HCT116 (cell line): ENCODE measurements at regions not wholly inside any gene's neighbourhood (a gene's known extent, or its start where the extent isn't known, plus 50 kb on each side); places are given as distances from the start of the nearest gene placed in this dataset.

Experiments
- ATAC-seq: fragments of 200-7000 bp; cut with Tn5 transposase; 2 replicates; pipeline ENCODE4 v1.9.1; 2020; ENCODE audit warnings: mild to moderate bottlenecking, moderate library complexity
- BruUV-seq: library from RNA; stranded (reverse); fragments of 400-500 nt; replicated peaks from 2 replicates; lab custom pipeline; 2021; lab: Mats Ljungman, UMichigan
- CTCF ChIA-PET: fragments of 300-600 bp; sonication (Branson Sonifier 250); formaldehyde crosslinking; loops from one replicate; lab custom pipeline; 2021; ENCODE audit warnings: antibody characterized with exemption; lab: Charles Lee
- POLR2A ChIA-PET: fragments of 300-600, 350-600 bp; sonication (Branson Sonifier 250); formaldehyde crosslinking; loops from one replicate; lab custom pipeline; 2021; ENCODE audit warnings: antibody characterized with exemption; lab: Charles Lee
- RAD21 ChIA-PET, 2 experiments: fragments of 300-600 bp; sonication (Branson Sonifier 250); formaldehyde crosslinking; loops; one replicate each; lab custom pipeline; 2023; ENCODE audit warnings: low total read pairs in 2 of 2; ENCODE audit not compliant: uncharacterized antibody in 2 of 2, unreplicated experiment in 2 of 2, low non-redundant PET in 1 of 2; lab: Charles Lee
- DNase-seq: peaks from one replicate; pipeline ENCODE4 v3.0.0-alpha.2; 2010; ENCODE audit warnings: low read depth, low spot score
- H2AFZ ChIP-seq: fragments of 200-600 bp; shearing (Covaris generic), sonication (generic); 2 replicates; pipeline ENCODE4 v1.6.1; 2017; ENCODE audit warnings: low read depth, mixed run types, mixed read lengths, antibody characterized with exemption, low read length; ENCODE audit not compliant: poor library complexity, severe bottlenecking
- H3K27ac ChIP-seq: 2 replicates; pipeline ENCODE4 v1.5.1; 2012; ENCODE audit warnings: low read depth, low read length
- H3K27me3 ChIP-seq: fragments of 200-600 bp; sonication (generic); 2 replicates; pipeline ENCODE4 v1.6.1; 2016; ENCODE audit warnings: mixed run types, low read length, mixed read lengths; ENCODE audit not compliant: insufficient read depth
- H3K36me3 ChIP-seq, 2 experiments: fragments of 200-500 bp in 1 of 2; fragments of 200-600 bp in 1 of 2; sonication (Bioruptor generic) in 1 of 2; sonication (generic) in 1 of 2; 2 replicates each; pipeline versions ENCODE4 v1.5.1 to v1.6.1; 2014 to 2016; ENCODE audit warnings: low read length in 2 of 2, inconsistent platforms in 1 of 2, mixed read lengths in 1 of 2, mixed run types in 1 of 2; ENCODE audit not compliant: insufficient read depth in 2 of 2, control insufficient read depth in 1 of 2
- H3K4me1 ChIP-seq, 2 experiments: fragments of 200-600 bp in 1 of 2; sonication (generic) in 1 of 2; 2 replicates each; pipeline versions ENCODE4 v1.5.1 to v1.6.1; 2012 to 2017; ENCODE audit warnings: low read length in 2 of 2, inconsistent platforms in 1 of 2, mild to moderate bottlenecking in 1 of 2, mixed read lengths in 1 of 2, mixed run types in 1 of 2, moderate library complexity in 1 of 2; ENCODE audit not compliant: insufficient read depth in 2 of 2, control insufficient read depth in 1 of 2
- H3K4me2 ChIP-seq: fragments of 200-600 bp; sonication (generic); 2 replicates; pipeline ENCODE4 v1.6.1; 2017; ENCODE audit warnings: mixed run types, low read length, mixed read lengths
- H3K4me3 ChIP-seq, 2 experiments: fragments of 200-600 bp in 1 of 2; sonication (generic) in 1 of 2; replicated peaks in 1 of 2; 2 replicates each; pipeline ENCODE4 v1.5.1; 2011 to 2016; ENCODE audit warnings: low read length in 2 of 2, control low read depth in 1 of 2, low read depth in 1 of 2, mild to moderate bottlenecking in 1 of 2, mixed read lengths in 1 of 2, mixed run types in 1 of 2
- H3K79me2 ChIP-seq: fragments of 200-600 bp; sonication (generic); 2 replicates; pipeline ENCODE4 v1.6.1; 2017; ENCODE audit warnings: mild to moderate bottlenecking, mixed run types, low read length, moderate library complexity, mixed read lengths; ENCODE audit not compliant: insufficient read depth
- H3K9ac ChIP-seq: fragments of 200-600 bp; sonication (generic); 2 replicates; pipeline ENCODE4 v1.6.1; 2016; ENCODE audit warnings: low read length, mixed read lengths
- H3K9me2 ChIP-seq: fragments of 200-600 bp; sonication (generic), shearing (Covaris generic); 2 replicates; pipeline ENCODE4 v1.6.1; 2017; ENCODE audit warnings: mixed run types, mild to moderate bottlenecking, moderate library complexity; ENCODE audit not compliant: insufficient read depth
- H3K9me3 ChIP-seq, 2 experiments: fragments of 200-500 bp in 1 of 2; fragments of 200-600 bp in 1 of 2; sonication (Bioruptor generic) in 1 of 2; sonication (generic) in 1 of 2; 2 replicates each; pipeline ENCODE4 v1.6.1; 2014 to 2017; ENCODE audit warnings: low read length in 2 of 2, mixed read lengths in 2 of 2, inconsistent platforms in 1 of 2, low read depth in 1 of 2, mild to moderate bottlenecking in 1 of 2, mixed run types in 1 of 2, moderate library complexity in 1 of 2; ENCODE audit not compliant: control insufficient read depth in 1 of 2, insufficient read depth in 1 of 2
- H4K20me1 ChIP-seq: fragments of 200-600 bp; sonication (generic), shearing (Covaris generic); 2 replicates; pipeline ENCODE4 v1.6.1; 2017; ENCODE audit warnings: mixed run types, mild to moderate bottlenecking, moderate library complexity; ENCODE audit not compliant: insufficient read depth
- CTCF ChIP-seq, 3 experiments: fragments of 200-600 bp in 1 of 3; sonication (generic) in 1 of 3; IDR thresholded peaks in 2 of 3; conservative IDR thresholded peaks in 1 of 3; 2 replicates each; pipeline ENCODE4 v1.5.1; 2012 to 2017; ENCODE audit warnings: low read depth in 2 of 3, low read length in 2 of 3, antibody characterized with exemption in 1 of 3, borderline replicate concordance in 1 of 3, control low read depth in 1 of 3, mild to moderate bottlenecking in 1 of 3, mixed read lengths in 1 of 3, mixed run types in 1 of 3, moderate library complexity in 1 of 3; ENCODE audit not compliant: insufficient read depth in 1 of 3
- ELF1 ChIP-seq: IDR thresholded peaks from 2 replicates; pipeline ENCODE4 v1.6.1; 2012; ENCODE audit warnings: low read depth, borderline replicate concordance
- EZH2phosphoT487 ChIP-seq: fragments of 200-600 bp; IDR thresholded peaks from 2 replicates; pipeline ENCODE4 v1.6.1; 2018; ENCODE audit warnings: antibody characterized with exemption, borderline replicate concordance
- FOSL1 ChIP-seq: IDR thresholded peaks from 2 replicates; pipeline ENCODE4 v1.6.1; 2012; ENCODE audit warnings: low read depth
- JUND ChIP-seq: IDR thresholded peaks from 2 replicates; pipeline ENCODE4 v1.6.1; 2012
- SRF ChIP-seq: IDR thresholded peaks from 2 replicates; pipeline ENCODE4 v1.6.1; 2012; ENCODE audit warnings: low read depth
- YY1 ChIP-seq: IDR thresholded peaks from 2 replicates; pipeline ENCODE4 v1.6.1; 2011; ENCODE audit warnings: low read length, low read depth, moderate library complexity, mild to moderate bottlenecking; ENCODE audit not compliant: insufficient replicate concordance; ENCODE audit errors: extremely low read depth
- ZBTB33 ChIP-seq: IDR thresholded peaks from 2 replicates; pipeline ENCODE4 v1.6.1; 2011; ENCODE audit warnings: mild to moderate bottlenecking, low read length, moderate library complexity; ENCODE audit not compliant: insufficient replicate concordance; ENCODE audit errors: extremely low read depth
- intact Hi-C: fragments of 100-400 bp; cut with micrococcal nuclease; formaldehyde crosslinking; loops from 2 replicates; pipeline ENCODE4 v1.10.0; 2022

GRCh38 chr4:162343967-162344366 is 180.2 kb upstream of the FSTL5 start (continued):
- no peak for TF ChIP-seq YY1
- no peak for TF ChIP-seq CTCF (IDR thresholded peaks at IDR 0.05 in 2 of 3, conservative IDR thresholded peaks at IDR 0.05 in 1 of 3; ENCODE audit: borderline replicate concordance in 1 of 3, insufficient read depth in 1 of 3, low read depth in 2 of 3, low read length in 2 of 3)
- no peak for TF ChIP-seq ZBTB33
- no peak for TF ChIP-seq SRF
- TF ChIP-seq EZH2phosphoT487, result no peak

- Histone ChIP-seq H3K9me2 (no peaks in the 10 kb centered on the region), H3K4me3 (no peak overlapping the region), H2AFZ (no peak overlapping the region), H4K20me1 (no peaks in the 10 kb centered on the region), H3K27ac (no peak overlapping the region), H3K4me1 (no peaks in the 10 kb centered on the region), H3K9me3 (no peaks in the 10 kb centered on the region), H3K9ac (no peak overlapping the region), H3K4me2 (no peak overlapping the region), H3K36me3 (no peaks in the 10 kb centered on the region), H3K79me2 (no peaks in the 10 kb centered on the region), H3K27me3 (no peaks in the 10 kb centered on the region)
- no TSS peak for BruUV-seq
- ChIA-PET RAD21 (no interaction called here), POLR2A (no interaction called here), CTCF (no interaction called here)
- DNase-seq (no peak), ATAC-seq (no peak)
- TF ChIP-seq YY1 (no peak), ELF1 (no peak), JUND (no peak), FOSL1 (no peak)
- intact Hi-C loops, result no loop called here
These were observed 177.7 kb upstream of the FSTL5 start for GRCh38 chr4:162341533-162341932.
